Natural killer cell (primary cell): ENCODE measurements at regions not wholly inside any gene's neighbourhood (a gene's known extent, or its start where the extent isn't known, plus 50 kb on each side); places are given as distances from the start of the nearest gene placed in this dataset.

ENCODE experiments used
- ATAC-seq, 3 donors: fragments of 150-1000 bp in 2 of 3; fragments of 200-7000 bp in 1 of 3; cut with Tn5 transposase; 1 replicate in 1 of 3; 2 replicates in 2 of 3; pipeline ENCODE4 v1.10.0; 2021; ENCODE audit warnings: mild to moderate bottlenecking in 2 of 3, moderate library complexity in 2 of 3
- DNase-seq, 2 donors: peaks; one replicate each; pipeline versions ENCODE4 v3.0.0 to v3.0.0-alpha.2; 2013 to 2021; ENCODE audit warnings: mixed read lengths in 1 of 2
- H3K27ac ChIP-seq: one replicate; pipeline ENCODE4 v1.5.1; 2013; ENCODE audit warnings: mild to moderate bottlenecking, low read length
- H3K27me3 ChIP-seq: one replicate; pipeline ENCODE4 v1.6.1; 2013; ENCODE audit warnings: low read length; ENCODE audit not compliant: control insufficient read depth, insufficient read depth
- H3K36me3 ChIP-seq: one replicate; pipeline ENCODE4 v1.6.1; 2013; ENCODE audit warnings: low read length; ENCODE audit not compliant: control insufficient read depth, insufficient read depth
- H3K4me1 ChIP-seq: one replicate; pipeline ENCODE4 v1.6.1; 2013; ENCODE audit warnings: low read length; ENCODE audit not compliant: control insufficient read depth, insufficient read depth
- H3K4me3 ChIP-seq: one replicate; pipeline ENCODE4 v1.5.1; 2013; ENCODE audit warnings: low read length
- H3K9me3 ChIP-seq: one replicate; pipeline ENCODE4 v1.6.1; 2013; ENCODE audit warnings: low read length; ENCODE audit not compliant: control insufficient read depth, insufficient read depth
- H3K27ac Mint-ChIP-seq, 2 donors: one replicate each; pipeline ENCODE4 v1.8.0; 2022; ENCODE audit warnings: mild to moderate bottlenecking in 2 of 2, mixed read lengths in 2 of 2, moderate library complexity in 1 of 2
- H3K27me3 Mint-ChIP-seq, 2 donors: one replicate each; pipeline ENCODE4 v1.8.0; 2022; ENCODE audit warnings: low read depth in 2 of 2, mixed read lengths in 2 of 2
- H3K36me3 Mint-ChIP-seq: one replicate; pipeline ENCODE4 v1.8.0; 2022; ENCODE audit warnings: mixed read lengths
- H3K4me1 Mint-ChIP-seq, 2 donors: one replicate each; pipeline ENCODE4 v1.8.0; 2022; ENCODE audit warnings: mixed read lengths in 2 of 2
- H3K4me3 Mint-ChIP-seq: one replicate; pipeline ENCODE4 v1.8.0; 2022; ENCODE audit warnings: mild to moderate bottlenecking, moderate library complexity, mixed read lengths
- H3K9me3 Mint-ChIP-seq, 2 donors: one replicate each; pipeline ENCODE4 v1.8.0; 2022; ENCODE audit warnings: mixed read lengths in 2 of 2
- WGBS: methylation state at CpG from one replicate; pipeline ENCODE4 v1.1.7; 2013; ENCODE audit warnings: missing lambda C conversion rate; ENCODE audit not compliant: insufficient coverage; 5-methylcytosine and 5-hydroxymethylcytosine counted together
- intact Hi-C: fragments of 100-400 bp; cut with micrococcal nuclease; formaldehyde crosslinking; loops from one replicate; pipeline ENCODE4 v1.14.2; 2022
- TF ChIP-seq, protein P1 (sequence below): fragments of 200-600 bp; IDR thresholded peaks from one replicate; pipeline ENCODE4 v1.8.0; 2022; ENCODE audit warnings: antibody characterized with exemption

DNA sequence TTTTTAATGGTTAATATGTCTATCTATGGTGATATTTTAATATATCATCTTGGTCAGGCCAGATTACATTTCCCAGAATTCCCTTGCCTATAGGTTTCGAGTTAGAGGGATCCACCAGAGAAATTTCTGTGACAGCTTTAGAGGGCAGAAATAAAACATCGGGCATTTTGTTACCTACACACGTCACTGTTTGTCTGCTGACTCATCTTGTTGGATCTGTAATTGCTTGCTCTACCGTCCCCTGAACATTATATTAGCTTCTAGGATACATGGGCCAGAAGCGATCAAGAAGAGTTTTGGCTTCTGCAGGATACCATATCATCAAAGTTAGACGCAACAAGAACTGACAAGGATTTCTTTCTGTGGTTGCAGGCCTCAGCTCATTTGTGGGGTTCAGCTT lies 795.8 kb upstream of the GCFC2 start:
- Histone ChIP-seq H3K27ac (no peak overlapping the region), H3K36me3 (no peaks in the 10 kb centered on the region), H3K27me3 (no peaks in the 10 kb centered on the region), H3K9me3 (no peaks in the 10 kb centered on the region), H3K4me3 (no peak overlapping the region), H3K4me1 (no peaks in the 10 kb centered on the region)
- peaks cover 6 to 10% of the 10 kb centered on the region in 2 donors for H3K9me3 Mint-ChIP-seq
- TF ChIP-seq, protein P1, sequence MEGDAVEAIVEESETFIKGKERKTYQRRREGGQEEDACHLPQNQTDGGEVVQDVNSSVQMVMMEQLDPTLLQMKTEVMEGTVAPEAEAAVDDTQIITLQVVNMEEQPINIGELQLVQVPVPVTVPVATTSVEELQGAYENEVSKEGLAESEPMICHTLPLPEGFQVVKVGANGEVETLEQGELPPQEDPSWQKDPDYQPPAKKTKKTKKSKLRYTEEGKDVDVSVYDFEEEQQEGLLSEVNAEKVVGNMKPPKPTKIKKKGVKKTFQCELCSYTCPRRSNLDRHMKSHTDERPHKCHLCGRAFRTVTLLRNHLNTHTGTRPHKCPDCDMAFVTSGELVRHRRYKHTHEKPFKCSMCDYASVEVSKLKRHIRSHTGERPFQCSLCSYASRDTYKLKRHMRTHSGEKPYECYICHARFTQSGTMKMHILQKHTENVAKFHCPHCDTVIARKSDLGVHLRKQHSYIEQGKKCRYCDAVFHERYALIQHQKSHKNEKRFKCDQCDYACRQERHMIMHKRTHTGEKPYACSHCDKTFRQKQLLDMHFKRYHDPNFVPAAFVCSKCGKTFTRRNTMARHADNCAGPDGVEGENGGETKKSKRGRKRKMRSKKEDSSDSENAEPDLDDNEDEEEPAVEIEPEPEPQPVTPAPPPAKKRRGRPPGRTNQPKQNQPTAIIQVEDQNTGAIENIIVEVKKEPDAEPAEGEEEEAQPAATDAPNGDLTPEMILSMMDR, result no peak
- intact Hi-C loops, result no loop called here
- WGBS, result 89% methylated on average over 6 of the region's 6 CpGs
- no peaks in the 10 kb centered on the region for H3K4me1 Mint-ChIP-seq
- no peak for ATAC-seq
- DNase-seq, result no peak
- no peaks in the 10 kb centered on the region for H3K27me3 Mint-ChIP-seq
- H3K4me3 Mint-ChIP-seq, result no peak overlapping the region
- H3K27ac Mint-ChIP-seq, result no peak overlapping the region
- no peaks in the 10 kb centered on the region for H3K36me3 Mint-ChIP-seq

DNA sequence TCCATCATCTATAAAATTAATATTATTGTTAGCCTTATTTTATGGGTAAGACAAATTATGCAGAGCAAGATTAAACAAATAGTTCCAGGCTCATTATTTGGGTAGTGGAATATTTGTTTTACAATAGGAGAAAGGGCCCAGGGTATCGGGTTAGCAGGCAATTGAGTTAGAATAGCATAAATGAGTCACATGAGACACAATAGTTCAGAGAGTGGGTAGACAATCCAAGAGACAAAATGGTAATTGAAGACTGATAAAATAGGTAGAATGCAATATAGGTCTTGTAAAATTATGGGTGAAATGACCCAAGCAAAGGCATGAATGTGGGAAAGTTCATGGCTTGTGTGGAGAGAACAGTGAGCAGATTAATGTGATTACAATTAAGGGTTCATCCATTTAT lies 790.9 kb upstream of the GCFC2 start:
- Mint-ChIP-seq H3K36me3 (no peaks in the 10 kb centered on the region), H3K27ac (no peak overlapping the region), H3K9me3 (peaks cover 8 to 12% of the 10 kb centered on the region in 2 donors), H3K27me3 (no peaks in the 10 kb centered on the region), H3K4me3 (no peak overlapping the region), H3K4me1 (no peaks in the 10 kb centered on the region)
- Histone ChIP-seq H3K4me1 (no peaks in the 10 kb centered on the region), H3K36me3 (no peaks in the 10 kb centered on the region), H3K4me3 (no peak overlapping the region), H3K27ac (no peak overlapping the region), H3K27me3 (no peaks in the 10 kb centered on the region), H3K9me3 (no peaks in the 10 kb centered on the region)
- TF ChIP-seq, protein P1, result no peak
- DNase-seq (no peak), ATAC-seq (no peak)
- intact Hi-C loops, result no loop called here
- 84% methylated on average over 1 of the region's 1 CpG for WGBS

DNA sequence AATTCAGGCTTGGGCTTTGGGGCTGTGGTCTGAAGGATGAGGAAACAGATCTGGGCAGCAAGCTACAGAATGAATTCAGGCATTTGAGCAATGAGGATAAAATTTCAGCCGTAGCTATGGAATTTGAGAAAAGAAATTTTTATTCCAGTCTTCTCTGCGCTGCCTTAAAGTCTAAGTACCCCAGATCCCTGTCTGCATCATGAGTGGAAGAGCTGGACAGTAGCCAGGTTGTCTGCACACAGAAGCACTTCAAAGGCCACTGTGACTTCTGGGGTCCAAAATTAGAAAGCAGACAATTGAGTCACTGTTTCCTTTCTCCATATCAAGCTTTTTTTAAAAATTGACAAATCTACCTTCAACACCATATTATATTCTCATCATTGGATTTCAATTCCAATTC lies 787.6 kb upstream of the GCFC2 start:
- H3K4me3 ChIP-seq, result no peak overlapping the region
- no peaks in the 10 kb centered on the region for H3K27me3 ChIP-seq
- no peak for ATAC-seq
- Mint-ChIP-seq H3K4me1 (no peaks in the 10 kb centered on the region), H3K36me3 (no peaks in the 10 kb centered on the region), H3K27me3 (no peaks in the 10 kb centered on the region), H3K9me3 (peaks cover 11 to 13% of the 10 kb centered on the region in 2 donors), H3K4me3 (no peak overlapping the region), H3K27ac (no peak overlapping the region)
- no peaks in the 10 kb centered on the region for H3K9me3 ChIP-seq
- no peak for DNase-seq
- H3K27ac ChIP-seq, result no peak overlapping the region
- H3K4me1 ChIP-seq, result no peaks in the 10 kb centered on the region
- intact Hi-C loops, result no loop called here
- WGBS, result 81% methylated on average over 2 of the region's 2 CpGs
- no peaks in the 10 kb centered on the region for H3K36me3 ChIP-seq
- TF ChIP-seq, protein P1, result no peak

DNA sequence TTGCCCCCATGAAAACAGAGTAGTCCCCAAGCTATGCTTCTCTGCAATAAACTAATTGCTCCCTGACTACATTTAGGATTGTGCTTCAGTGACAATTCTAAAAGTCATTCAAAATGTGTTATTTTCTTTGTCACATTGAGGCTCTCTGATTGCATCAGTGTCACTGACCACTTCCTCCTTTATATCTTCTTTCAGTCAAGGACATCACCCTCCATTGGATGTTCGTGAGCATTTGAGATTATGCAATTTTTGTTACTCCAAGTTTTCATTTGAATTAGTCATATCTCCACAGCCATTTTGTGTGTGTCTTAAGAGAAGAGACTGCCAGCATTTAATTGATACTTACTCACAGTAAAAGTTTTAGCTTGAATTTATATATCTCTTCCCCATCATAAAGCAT lies 780.8 kb upstream of the GCFC2 start:
- no peak for ATAC-seq
- Histone ChIP-seq H3K9me3 (no peaks in the 10 kb centered on the region), H3K27ac (no peak overlapping the region), H3K36me3 (no peaks in the 10 kb centered on the region), H3K4me3 (no peak overlapping the region), H3K4me1 (no peaks in the 10 kb centered on the region), H3K27me3 (no peaks in the 10 kb centered on the region)
- H3K4me3 Mint-ChIP-seq, result no peak overlapping the region
- WGBS, result no CpG with 5 or more reads among the region's 1 CpG
- no peak overlapping the region for H3K27ac Mint-ChIP-seq
- TF ChIP-seq, protein P1, result no peak
- no peaks in the 10 kb centered on the region for H3K27me3 Mint-ChIP-seq
- peaks cover 12% of the 10 kb centered on the region for H3K36me3 Mint-ChIP-seq
- H3K4me1 Mint-ChIP-seq, result no peaks in the 10 kb centered on the region
- intact Hi-C loops, result no loop called here
- no peak for DNase-seq
- H3K9me3 Mint-ChIP-seq, result peaks cover 13 to 14% of the 10 kb centered on the region in 2 donors
